Neural crest cell (in vitro differentiated cells): ENCODE measurements at regions not wholly inside any gene's neighbourhood (a gene's known extent, or its start where the extent isn't known, plus 50 kb on each side); places are given as distances from the start of the nearest gene placed in this dataset.

Experiments
- DNase-seq: peaks from one replicate; pipeline ENCODE4 v3.0.0; 2021; ENCODE audit warnings: low read depth, mixed read lengths, low spot score
- H3K27ac Mint-ChIP-seq: one replicate; pipeline ENCODE4 v1.8.0; 2021; ENCODE audit warnings: mild to moderate bottlenecking, mixed read lengths; ENCODE audit not compliant: unreplicated experiment
- H3K27me3 Mint-ChIP-seq: 2 replicates; pipeline ENCODE4 v1.8.0; 2021; ENCODE audit warnings: low read depth, mild to moderate bottlenecking, mixed read lengths
- H3K36me3 Mint-ChIP-seq: 2 replicates; pipeline ENCODE4 v1.8.0; 2021; ENCODE audit warnings: low read depth, mild to moderate bottlenecking, mixed read lengths
- H3K4me1 Mint-ChIP-seq: 2 replicates; pipeline ENCODE4 v1.8.0; 2021; ENCODE audit warnings: mixed read lengths
- H3K4me3 Mint-ChIP-seq: one replicate; pipeline ENCODE4 v1.8.0; 2021; ENCODE audit warnings: mild to moderate bottlenecking, mixed read lengths
- H3K9me3 Mint-ChIP-seq: 2 replicates; pipeline ENCODE4 v1.8.0; 2021; ENCODE audit warnings: mixed read lengths
- CTCF ChIP-seq: fragments of 200-600 bp; sonication (generic); conservative IDR thresholded peaks from 2 replicates; pipeline ENCODE4 v1.5.0; 2021; ENCODE audit warnings: antibody characterized with exemption, mild to moderate bottlenecking

DNA sequence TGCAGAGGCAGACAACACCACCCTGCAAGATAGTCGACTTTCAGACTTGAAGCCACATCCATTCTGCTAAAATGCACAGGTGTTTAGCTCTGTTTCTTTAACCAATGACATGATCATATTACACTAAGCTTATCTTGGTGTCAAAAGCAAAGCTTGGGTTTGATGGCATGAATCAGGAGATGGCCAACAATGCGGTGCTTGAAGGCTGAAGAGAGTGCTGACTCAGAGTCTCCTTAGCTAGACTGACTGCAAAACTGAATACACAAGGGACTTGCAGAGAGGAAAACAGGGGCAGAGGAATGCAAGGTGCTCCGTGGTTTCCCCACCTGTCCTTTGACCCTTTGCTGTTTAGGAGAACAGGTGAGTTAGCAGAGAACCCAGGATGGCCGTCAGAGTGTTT lies 262.6 kb downstream of the SIPA1L2 start:
- TF ChIP-seq CTCF = no peak
- Mint-ChIP-seq H3K27me3 (no peaks in the 10 kb centered on the region), H3K4me3 (no peak overlapping the region), H3K9me3 (no peaks in the 10 kb centered on the region), H3K27ac (no peak overlapping the region), H3K4me1 (no peaks in the 10 kb centered on the region), H3K36me3 (no peaks in the 10 kb centered on the region)
- no peak for DNase-seq

DNA sequence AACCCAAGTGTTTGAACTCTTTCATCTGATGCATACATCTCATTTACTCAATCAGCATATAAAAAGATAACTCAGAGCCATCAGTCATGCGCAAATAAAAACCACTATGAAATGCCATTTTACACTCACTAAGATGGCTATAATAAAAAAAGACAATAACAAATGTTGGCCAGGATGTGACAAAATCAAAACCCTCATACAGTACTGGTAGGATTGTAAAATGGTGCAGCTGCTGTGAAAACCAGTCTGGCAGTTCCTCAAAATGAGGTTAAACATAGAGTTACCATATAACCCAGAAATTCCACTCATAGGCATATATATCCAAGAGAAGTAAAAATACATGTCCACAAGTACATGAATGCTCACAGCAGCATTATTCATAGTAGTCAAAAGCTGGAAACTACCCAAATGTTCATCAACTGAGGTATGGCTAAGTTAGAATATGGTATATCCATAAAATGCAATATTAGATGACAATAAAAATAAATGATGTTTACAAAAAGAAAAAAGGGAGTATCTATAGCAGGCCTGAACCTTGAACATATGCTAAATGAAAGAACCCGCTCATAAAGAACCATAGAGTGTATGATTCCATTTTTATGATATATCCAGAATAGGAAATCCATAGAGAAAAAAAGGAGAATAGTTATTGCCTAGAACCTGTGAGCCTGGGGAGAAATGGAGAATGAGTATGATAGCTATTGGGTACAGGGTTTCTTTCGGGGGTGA lies 265.1 kb downstream of the SIPA1L2 start:
- no peak overlapping the region for H3K4me3 Mint-ChIP-seq
- TF ChIP-seq CTCF = no peak
- no peaks in the 10 kb centered on the region for H3K27me3 Mint-ChIP-seq
- H3K4me1 Mint-ChIP-seq = no peaks in the 10 kb centered on the region
- H3K36me3 Mint-ChIP-seq = no peaks in the 10 kb centered on the region
- H3K9me3 Mint-ChIP-seq = peaks cover 3% of the 10 kb centered on the region
- no peak for DNase-seq
- no peak overlapping the region for H3K27ac Mint-ChIP-seq

DNA sequence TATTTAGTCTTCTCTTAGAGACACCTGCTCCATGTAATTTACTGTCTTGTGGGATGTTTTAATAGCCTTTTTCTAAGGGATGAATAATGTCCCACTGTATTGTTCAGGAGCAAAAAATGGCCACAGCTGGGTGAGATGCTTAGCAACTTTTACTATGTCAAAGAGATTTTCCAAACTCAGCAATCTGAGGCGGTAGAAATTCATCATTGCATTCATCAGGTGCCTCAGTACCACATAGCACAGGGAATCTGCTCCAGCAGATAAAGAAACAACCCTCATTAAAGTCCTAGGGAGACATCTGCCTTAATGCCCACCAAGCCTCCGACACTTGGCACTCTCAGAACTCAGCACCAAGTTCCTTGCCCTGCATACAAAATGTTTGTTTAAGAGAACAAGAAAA lies 266.9 kb downstream of the SIPA1L2 start:
- Mint-ChIP-seq H3K27ac (no peak overlapping the region), H3K36me3 (no peaks in the 10 kb centered on the region), H3K27me3 (no peaks in the 10 kb centered on the region), H3K4me1 (no peaks in the 10 kb centered on the region), H3K9me3 (peaks cover 3% of the 10 kb centered on the region), H3K4me3 (no peak overlapping the region)
- no peak for DNase-seq
- TF ChIP-seq CTCF = no peak

DNA sequence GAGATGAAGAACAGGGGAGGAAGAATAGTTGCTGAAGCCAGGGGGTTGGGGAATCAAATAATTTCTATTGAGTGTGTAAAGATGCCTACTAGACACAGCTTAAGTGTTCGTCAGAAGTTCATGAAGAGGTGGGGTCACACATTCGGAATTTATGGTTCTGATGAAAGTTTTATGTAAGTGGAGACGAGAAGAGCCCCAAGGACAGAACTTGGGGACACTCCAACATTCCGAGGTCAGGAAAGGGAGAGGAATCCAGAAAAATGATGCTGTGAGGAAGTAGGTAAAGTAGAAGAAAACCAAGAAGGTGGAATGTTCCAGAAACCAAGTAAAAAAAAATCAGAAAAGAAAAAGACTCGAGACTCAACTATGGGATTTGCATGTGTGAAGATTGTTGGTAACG lies 272.5 kb downstream of the SIPA1L2 start:
- Mint-ChIP-seq H3K4me3 (no peak overlapping the region), H3K27me3 (no peaks in the 10 kb centered on the region), H3K36me3 (no peaks in the 10 kb centered on the region), H3K4me1 (no peaks in the 10 kb centered on the region), H3K9me3 (peaks cover 3% of the 10 kb centered on the region), H3K27ac (no peak overlapping the region)
- no peak for TF ChIP-seq CTCF
- no peak for DNase-seq

DNA sequence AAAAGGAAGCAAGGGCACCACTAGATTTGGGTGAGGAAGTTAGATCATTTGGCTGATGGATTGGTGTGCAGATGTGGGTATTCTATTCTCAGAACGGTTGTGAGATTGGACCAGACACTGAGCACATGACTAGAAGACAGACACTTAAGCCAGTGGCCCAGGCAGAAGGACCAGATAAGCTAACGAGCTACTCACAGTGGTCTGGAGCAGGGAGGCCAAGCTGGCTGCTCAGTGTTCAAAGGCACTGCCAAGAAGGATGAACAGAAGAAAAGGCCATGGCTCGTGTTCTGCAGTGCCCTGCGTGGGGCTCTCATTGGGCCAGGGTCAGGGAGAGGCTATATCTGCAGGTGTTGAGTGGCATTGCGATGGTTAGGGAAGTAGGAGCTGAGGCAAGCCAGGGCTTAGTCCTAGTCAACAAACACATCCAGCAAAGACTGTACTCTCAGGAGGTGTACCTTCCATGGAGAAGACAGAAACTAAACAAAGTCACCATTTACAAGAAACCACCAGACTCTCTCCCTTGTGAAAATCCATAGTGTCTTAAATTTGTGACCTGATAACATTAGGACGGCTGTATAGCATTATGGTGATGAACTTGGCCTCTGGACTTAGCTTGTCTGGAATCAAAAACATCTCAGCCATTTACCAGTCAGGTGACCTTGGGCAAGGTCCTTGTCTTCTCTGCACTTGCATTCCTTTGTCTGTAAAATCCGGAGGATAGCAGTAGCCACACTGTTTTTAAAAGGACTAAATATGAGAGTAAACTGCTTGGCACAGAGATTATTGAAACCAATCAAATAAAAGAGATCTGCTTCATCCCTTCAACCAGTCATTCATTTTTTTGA lies 274.5 kb downstream of the SIPA1L2 start:
- no peak for TF ChIP-seq CTCF
- no peak for DNase-seq
- H3K4me1 Mint-ChIP-seq = no peaks in the 10 kb centered on the region
- H3K4me3 Mint-ChIP-seq = no peak overlapping the region
- no peaks in the 10 kb centered on the region for H3K36me3 Mint-ChIP-seq
- no peaks in the 10 kb centered on the region for H3K27me3 Mint-ChIP-seq
- H3K9me3 Mint-ChIP-seq = no peaks in the 10 kb centered on the region
- H3K27ac Mint-ChIP-seq = no peak overlapping the region
